ENCODE measurements at regions not wholly inside any gene's neighbourhood (a gene's known extent, or its start where the extent isn't known, plus 50 kb on each side); places are given as distances from the start of the nearest gene placed in this dataset.
"Not testable (repeated sequence)": the region's sequence is repeated elsewhere in the genome, so short reads cannot be mapped to it uniquely, and the experiment has no call there.

DNA sequence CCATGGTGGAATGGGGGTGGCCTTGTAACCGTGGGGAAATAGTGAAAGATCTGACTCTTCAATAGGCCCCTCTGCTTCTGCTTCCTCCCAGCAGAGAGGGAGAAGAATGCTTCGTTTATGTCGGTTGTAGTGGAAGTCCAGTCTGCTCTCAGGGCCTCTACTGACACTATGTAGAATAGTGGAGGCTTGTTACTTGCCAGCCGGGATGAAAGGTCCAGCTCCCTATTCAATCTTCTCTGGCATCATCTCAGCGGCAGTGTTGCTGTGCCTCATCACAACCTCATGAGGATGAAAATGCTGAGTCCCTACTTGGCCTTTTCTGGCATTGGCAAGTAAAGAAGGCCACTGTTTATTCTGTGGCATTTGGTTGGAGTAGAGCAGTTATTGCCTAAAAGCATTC lies 820.9 kb upstream of the TENM4 start:
- Histone ChIP-seq H3K27me3 (no peaks in the 10 kb centered on the region), H3K9me3 (ENCODE audit: low read depth) (no peaks in the 10 kb centered on the region), H3K36me3 (no peaks in the 10 kb centered on the region), H3K4me1 (ENCODE audit: low read depth) (no peaks in the 10 kb centered on the region), H3K27ac (no peak overlapping the region), H3K4me3 (no peak overlapping the region)
- TF ChIP-seq, protein P1, sequence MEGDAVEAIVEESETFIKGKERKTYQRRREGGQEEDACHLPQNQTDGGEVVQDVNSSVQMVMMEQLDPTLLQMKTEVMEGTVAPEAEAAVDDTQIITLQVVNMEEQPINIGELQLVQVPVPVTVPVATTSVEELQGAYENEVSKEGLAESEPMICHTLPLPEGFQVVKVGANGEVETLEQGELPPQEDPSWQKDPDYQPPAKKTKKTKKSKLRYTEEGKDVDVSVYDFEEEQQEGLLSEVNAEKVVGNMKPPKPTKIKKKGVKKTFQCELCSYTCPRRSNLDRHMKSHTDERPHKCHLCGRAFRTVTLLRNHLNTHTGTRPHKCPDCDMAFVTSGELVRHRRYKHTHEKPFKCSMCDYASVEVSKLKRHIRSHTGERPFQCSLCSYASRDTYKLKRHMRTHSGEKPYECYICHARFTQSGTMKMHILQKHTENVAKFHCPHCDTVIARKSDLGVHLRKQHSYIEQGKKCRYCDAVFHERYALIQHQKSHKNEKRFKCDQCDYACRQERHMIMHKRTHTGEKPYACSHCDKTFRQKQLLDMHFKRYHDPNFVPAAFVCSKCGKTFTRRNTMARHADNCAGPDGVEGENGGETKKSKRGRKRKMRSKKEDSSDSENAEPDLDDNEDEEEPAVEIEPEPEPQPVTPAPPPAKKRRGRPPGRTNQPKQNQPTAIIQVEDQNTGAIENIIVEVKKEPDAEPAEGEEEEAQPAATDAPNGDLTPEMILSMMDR (IDR thresholded peaks at IDR 0.05; ENCODE audit: low read depth, low read length) = no peak
- no peak for DNase-seq (ENCODE audit: low read depth in 1 of 2, low spot score in 1 of 2)

DNA sequence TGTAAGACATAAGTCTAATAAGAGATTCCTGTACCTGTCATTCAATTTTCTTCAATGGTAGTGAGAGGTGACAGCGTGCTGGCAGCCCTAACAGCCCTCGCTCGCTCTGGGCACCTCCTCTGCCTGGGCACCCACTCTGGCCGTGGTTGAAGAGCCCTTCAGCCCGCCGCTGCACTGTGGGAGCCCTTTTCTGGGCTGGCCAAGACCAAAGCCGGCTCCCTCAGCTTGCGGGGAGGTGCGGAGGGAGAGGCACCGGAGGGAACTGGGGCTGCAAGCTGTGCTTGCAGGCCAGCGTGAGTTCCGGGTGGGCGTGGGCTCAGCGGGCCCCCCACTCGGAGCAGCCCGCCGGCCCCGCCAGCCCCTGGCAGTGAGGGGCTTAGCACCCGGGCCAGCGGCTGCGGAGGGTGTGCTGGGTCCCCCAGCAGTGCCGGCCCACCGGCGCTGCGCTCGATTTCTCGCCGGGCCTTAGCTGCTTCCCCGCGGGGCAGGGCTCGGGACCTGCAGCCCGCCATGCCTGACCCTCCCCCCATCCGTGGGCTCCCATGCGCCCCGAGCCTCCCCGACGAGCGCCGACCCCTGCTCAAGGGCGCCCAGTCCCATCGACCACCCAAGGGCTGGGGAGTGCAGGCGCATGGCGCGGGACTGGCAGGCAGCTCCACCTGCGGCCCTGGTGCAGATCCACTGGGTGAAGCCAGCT lies 816.6 kb upstream of the TENM4 start:
- not testable (repeated sequence) for H3K27me3 ChIP-seq; DNase-seq (ENCODE audit: low read depth in 1 of 2, low spot score in 1 of 2); H3K9me3 ChIP-seq (ENCODE audit: low read depth); H3K4me3 ChIP-seq; H3K36me3 ChIP-seq; H3K4me1 ChIP-seq (ENCODE audit: low read depth); H3K27ac ChIP-seq

DNA sequence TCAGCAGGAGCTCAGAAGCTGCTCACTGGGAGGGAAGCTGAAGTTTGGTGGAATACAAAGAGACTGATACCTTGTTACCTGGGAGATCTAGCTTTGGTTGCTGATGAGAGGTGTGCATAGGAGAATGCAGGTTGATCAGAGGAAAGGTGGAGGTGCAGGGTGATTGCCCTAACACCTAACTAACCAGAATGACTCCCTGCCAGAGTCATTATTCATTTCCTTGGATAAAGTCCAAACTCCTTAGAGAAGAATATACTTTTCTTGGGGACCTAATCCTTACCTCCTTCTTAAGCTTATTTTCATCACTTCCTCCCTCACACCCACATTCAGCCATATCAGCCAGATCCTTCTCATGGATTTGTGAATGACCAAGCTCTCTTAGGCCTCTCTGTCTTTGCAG lies 814.2 kb upstream of the TENM4 start:
- Histone ChIP-seq H3K27ac (no peak overlapping the region), H3K9me3 (ENCODE audit: low read depth) (no peaks in the 10 kb centered on the region), H3K4me1 (ENCODE audit: low read depth) (no peaks in the 10 kb centered on the region), H3K27me3 (no peaks in the 10 kb centered on the region), H3K4me3 (no peak overlapping the region), H3K36me3 (no peaks in the 10 kb centered on the region)
- no peak for DNase-seq (ENCODE audit: low read depth in 1 of 2, low spot score in 1 of 2)
- TF ChIP-seq, protein P1 (IDR thresholded peaks at IDR 0.05; ENCODE audit: low read depth, low read length) = no peak

DNA sequence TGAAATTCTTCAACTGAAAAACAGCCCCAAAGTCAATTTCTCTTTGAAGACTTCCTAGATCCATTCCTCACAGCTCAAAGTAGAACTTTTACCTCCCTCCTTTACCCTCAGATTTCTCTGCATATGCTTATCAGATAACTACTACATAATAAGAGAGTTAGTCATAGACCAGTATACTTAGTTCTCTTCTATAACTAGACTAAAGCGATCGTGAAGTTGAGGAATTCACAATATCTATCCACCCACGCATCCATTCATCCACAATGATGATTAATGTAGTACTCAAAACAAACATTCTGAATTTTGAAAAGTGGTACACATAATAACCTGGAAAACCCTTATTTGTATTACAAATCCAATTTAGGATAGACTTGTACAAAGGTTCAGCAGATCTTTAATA lies 800.9 kb upstream of the TENM4 start:
- no peaks in the 10 kb centered on the region for H3K27me3 ChIP-seq
- no peaks in the 10 kb centered on the region for H3K36me3 ChIP-seq
- no peak overlapping the region for H3K4me3 ChIP-seq
- TF ChIP-seq, protein P1 (IDR thresholded peaks at IDR 0.05; ENCODE audit: low read depth, low read length) = no peak
- no peaks in the 10 kb centered on the region for H3K4me1 ChIP-seq (ENCODE audit: low read depth)
- no peak overlapping the region for H3K27ac ChIP-seq
- no peaks in the 10 kb centered on the region for H3K9me3 ChIP-seq (ENCODE audit: low read depth)
- peak in 1 of 2 donors; percentile 31 for DNase-seq (ENCODE audit: low read depth in 1 of 2, low spot score in 1 of 2)

DNA sequence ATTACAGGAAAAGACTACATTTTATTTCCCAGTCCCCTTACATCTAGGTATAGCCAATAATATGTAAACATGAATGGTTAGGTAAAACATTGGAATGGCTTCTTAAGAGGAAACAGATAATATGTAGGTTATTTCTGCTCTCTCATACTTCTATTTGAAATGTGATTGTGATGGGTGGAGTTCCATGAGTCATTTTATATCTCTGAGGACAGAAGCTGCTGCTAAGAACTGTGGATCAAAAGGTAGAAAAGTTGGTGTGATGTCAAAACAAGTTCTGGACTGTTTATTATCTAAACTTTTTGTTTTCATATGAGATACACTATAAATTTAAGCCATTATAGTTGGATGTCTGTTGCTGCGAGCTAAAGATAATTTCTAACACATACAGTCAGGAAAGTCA lies 799.4 kb upstream of the TENM4 start:
- Histone ChIP-seq H3K9me3 (ENCODE audit: low read depth) (no peaks in the 10 kb centered on the region), H3K27ac (no peak overlapping the region), H3K4me1 (ENCODE audit: low read depth) (no peaks in the 10 kb centered on the region), H3K4me3 (no peak overlapping the region), H3K27me3 (no peaks in the 10 kb centered on the region), H3K36me3 (no peaks in the 10 kb centered on the region)
- TF ChIP-seq, protein P1 (IDR thresholded peaks at IDR 0.05; ENCODE audit: low read depth, low read length) = no peak
- no peak for DNase-seq (ENCODE audit: low read depth in 1 of 2, low spot score in 1 of 2)

DNA sequence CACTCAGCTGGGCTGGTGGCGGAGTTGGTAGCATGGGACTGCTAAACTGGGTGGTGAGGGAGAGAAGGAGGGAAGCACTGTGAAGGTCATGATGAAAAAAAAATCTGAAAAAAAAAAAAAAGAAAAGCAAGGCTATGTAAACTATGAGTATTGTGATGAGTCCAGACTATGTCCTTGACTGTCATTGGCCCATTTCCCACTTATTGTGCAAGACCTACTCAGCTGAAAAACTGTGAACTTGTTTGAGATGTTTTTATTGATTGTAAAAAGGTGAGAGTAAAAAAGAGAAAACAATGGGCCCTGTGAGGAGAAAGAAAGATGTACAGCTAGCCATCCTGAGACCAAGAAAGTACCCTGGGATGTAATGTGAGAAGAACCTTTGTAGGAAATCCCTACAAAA lies 798.4 kb upstream of the TENM4 start:
- TF ChIP-seq, protein P1 (IDR thresholded peaks at IDR 0.05; ENCODE audit: low read depth, low read length) = no peak
- Histone ChIP-seq H3K4me3 (no peak overlapping the region), H3K36me3 (no peaks in the 10 kb centered on the region), H3K27me3 (no peaks in the 10 kb centered on the region), H3K27ac (no peak overlapping the region), H3K4me1 (ENCODE audit: low read depth) (no peaks in the 10 kb centered on the region), H3K9me3 (ENCODE audit: low read depth) (no peaks in the 10 kb centered on the region)
- DNase-seq (ENCODE audit: low read depth in 1 of 2, low spot score in 1 of 2) = peak in 1 of 2 donors; percentile 4
